ENCODE measurements at regions not wholly inside any gene's neighbourhood (a gene's known extent, or its start where the extent isn't known, plus 50 kb on each side); places are given as distances from the start of the nearest gene placed in this dataset.

DNA sequence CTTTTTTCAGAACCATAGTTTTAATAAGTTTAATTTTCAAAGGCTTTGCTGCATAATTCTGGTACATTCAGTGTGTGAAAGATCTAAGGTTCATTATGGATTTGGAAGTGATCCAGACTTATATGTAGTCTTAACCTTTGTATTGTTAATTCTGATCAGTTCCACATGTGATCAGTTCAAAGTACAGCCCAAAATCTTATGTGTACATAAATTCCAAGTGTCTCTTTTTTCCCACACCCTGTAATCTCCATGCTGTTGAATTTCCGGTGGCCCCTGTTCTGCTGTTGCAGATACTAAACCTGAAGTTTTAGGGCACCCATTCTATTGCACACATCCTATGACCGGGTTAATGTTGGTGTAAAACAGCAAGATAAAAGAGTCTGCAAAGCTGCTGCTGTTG is 1147.5 kb upstream of the CDH8 start:
- TF ChIP-seq, protein P1, sequence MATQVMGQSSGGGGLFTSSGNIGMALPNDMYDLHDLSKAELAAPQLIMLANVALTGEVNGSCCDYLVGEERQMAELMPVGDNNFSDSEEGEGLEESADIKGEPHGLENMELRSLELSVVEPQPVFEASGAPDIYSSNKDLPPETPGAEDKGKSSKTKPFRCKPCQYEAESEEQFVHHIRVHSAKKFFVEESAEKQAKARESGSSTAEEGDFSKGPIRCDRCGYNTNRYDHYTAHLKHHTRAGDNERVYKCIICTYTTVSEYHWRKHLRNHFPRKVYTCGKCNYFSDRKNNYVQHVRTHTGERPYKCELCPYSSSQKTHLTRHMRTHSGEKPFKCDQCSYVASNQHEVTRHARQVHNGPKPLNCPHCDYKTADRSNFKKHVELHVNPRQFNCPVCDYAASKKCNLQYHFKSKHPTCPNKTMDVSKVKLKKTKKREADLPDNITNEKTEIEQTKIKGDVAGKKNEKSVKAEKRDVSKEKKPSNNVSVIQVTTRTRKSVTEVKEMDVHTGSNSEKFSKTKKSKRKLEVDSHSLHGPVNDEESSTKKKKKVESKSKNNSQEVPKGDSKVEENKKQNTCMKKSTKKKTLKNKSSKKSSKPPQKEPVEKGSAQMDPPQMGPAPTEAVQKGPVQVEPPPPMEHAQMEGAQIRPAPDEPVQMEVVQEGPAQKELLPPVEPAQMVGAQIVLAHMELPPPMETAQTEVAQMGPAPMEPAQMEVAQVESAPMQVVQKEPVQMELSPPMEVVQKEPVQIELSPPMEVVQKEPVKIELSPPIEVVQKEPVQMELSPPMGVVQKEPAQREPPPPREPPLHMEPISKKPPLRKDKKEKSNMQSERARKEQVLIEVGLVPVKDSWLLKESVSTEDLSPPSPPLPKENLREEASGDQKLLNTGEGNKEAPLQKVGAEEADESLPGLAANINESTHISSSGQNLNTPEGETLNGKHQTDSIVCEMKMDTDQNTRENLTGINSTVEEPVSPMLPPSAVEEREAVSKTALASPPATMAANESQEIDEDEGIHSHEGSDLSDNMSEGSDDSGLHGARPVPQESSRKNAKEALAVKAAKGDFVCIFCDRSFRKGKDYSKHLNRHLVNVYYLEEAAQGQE (IDR thresholded peaks at IDR 0.05; ENCODE audit: insufficient read depth in 1 of 2, low read depth in 2 of 2, low read length in 1 of 2): no peak
- TF ChIP-seq, protein P2, sequence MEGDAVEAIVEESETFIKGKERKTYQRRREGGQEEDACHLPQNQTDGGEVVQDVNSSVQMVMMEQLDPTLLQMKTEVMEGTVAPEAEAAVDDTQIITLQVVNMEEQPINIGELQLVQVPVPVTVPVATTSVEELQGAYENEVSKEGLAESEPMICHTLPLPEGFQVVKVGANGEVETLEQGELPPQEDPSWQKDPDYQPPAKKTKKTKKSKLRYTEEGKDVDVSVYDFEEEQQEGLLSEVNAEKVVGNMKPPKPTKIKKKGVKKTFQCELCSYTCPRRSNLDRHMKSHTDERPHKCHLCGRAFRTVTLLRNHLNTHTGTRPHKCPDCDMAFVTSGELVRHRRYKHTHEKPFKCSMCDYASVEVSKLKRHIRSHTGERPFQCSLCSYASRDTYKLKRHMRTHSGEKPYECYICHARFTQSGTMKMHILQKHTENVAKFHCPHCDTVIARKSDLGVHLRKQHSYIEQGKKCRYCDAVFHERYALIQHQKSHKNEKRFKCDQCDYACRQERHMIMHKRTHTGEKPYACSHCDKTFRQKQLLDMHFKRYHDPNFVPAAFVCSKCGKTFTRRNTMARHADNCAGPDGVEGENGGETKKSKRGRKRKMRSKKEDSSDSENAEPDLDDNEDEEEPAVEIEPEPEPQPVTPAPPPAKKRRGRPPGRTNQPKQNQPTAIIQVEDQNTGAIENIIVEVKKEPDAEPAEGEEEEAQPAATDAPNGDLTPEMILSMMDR (IDR thresholded peaks at IDR 0.05): no peak
- TF ChIP-seq TCF7L2 (IDR thresholded peaks at IDR 0.05; ENCODE audit: low read depth, low read length): no peak
- no peak for TF ChIP-seq POLR2AphosphoS5 (IDR thresholded peaks at IDR 0.05; ENCODE audit: low read depth, low read length)
